ENCODE measurements at regions not wholly inside any gene's neighbourhood (a gene's known extent, or its start where the extent isn't known, plus 50 kb on each side); places are given as distances from the start of the nearest gene placed in this dataset.

GRCh38 chr7:21256310-21256877 is 171.5 kb upstream of the SP4 start:
- WGBS, 2 donors (ENCODE audit: low coverage in 1 of 2): 6 to 9% methylated on average over 3 of the region's 3 CpGs
- Histone ChIP-seq H3K36me3 (no peaks in the 10 kb centered on the region), H3K27ac (no peak overlapping the region), H3K4me3 (no peak overlapping the region), H3K9me3 (no peaks in the 10 kb centered on the region), H3K27me3 (peaks cover 74% of the 10 kb centered on the region), H3K4me1 (no peaks in the 10 kb centered on the region)
- TF ChIP-seq POLR2A (IDR thresholded peaks at IDR 0.05) (no peak), POLR2AphosphoS5 (IDR thresholded peaks at IDR 0.05) (no peak), CTCF (IDR thresholded peaks at IDR 0.05) (peak in 3 of 4 experiments; percentile 23 to 47 (median 33)), EP300 (IDR thresholded peaks at IDR 0.05) (no peak)
- ATAC-seq: no peak

- H3K27me3 ChIP-seq: peaks cover 42% of the 10 kb centered on the region
- ATAC-seq: no peak
- WGBS, 2 donors (ENCODE audit: low coverage in 1 of 2): 67 to 69% methylated on average over 1 of the region's 1 CpG
These were observed 166.9 kb upstream of the SP4 start for GRCh38 chr7:21260939-21261338.

GRCh38 chr7:21261627-21262594 is 166.0 kb upstream of the SP4 start:
- WGBS, 2 donors (ENCODE audit: low coverage in 1 of 2): 34% methylated on average over 9 of the region's 9 CpGs
- no peak for ATAC-seq
- H3K27me3 ChIP-seq: peaks cover 32% of the 10 kb centered on the region
- no peak for TF ChIP-seq POLR2A (IDR thresholded peaks at IDR 0.05)
- peak in 1 of 4 experiments; percentile 29 for TF ChIP-seq CTCF (IDR thresholded peaks at IDR 0.05)
- no peaks in the 10 kb centered on the region for H3K36me3 ChIP-seq
- no peaks in the 10 kb centered on the region for H3K9me3 ChIP-seq
- H3K27ac ChIP-seq: no peak overlapping the region
- H3K4me1 ChIP-seq: no peaks in the 10 kb centered on the region
- no peak overlapping the region for H3K4me3 ChIP-seq

More at GRCh38 chr7:21260939-21261338, 166.9 kb upstream of the SP4 start:
- H3K4me3 ChIP-seq: no peak overlapping the region
- H3K4me1 ChIP-seq: no peaks in the 10 kb centered on the region
- no peak overlapping the region for H3K27ac ChIP-seq
- H3K9me3 ChIP-seq: no peaks in the 10 kb centered on the region
- TF ChIP-seq EP300 (IDR thresholded peaks at IDR 0.05): no peak
- no peak for TF ChIP-seq POLR2AphosphoS5 (IDR thresholded peaks at IDR 0.05)
- TF ChIP-seq CTCF (IDR thresholded peaks at IDR 0.05): no peak
- no peak for TF ChIP-seq POLR2A (IDR thresholded peaks at IDR 0.05)
- H3K36me3 ChIP-seq: no peaks in the 10 kb centered on the region

GRCh38 chr7:21269021-21269420 is 158.9 kb upstream of the SP4 start:
- no peak for ATAC-seq
- no peaks in the 10 kb centered on the region for H3K4me1 ChIP-seq
- TF ChIP-seq POLR2AphosphoS5 (IDR thresholded peaks at IDR 0.05): no peak
- peaks cover 4% of the 10 kb centered on the region for H3K27me3 ChIP-seq
- no peaks in the 10 kb centered on the region for H3K9me3 ChIP-seq
- 80 to 92% methylated on average over 2 to 4 of the region's 4 CpGs for WGBS, 2 donors (ENCODE audit: low coverage in 1 of 2)
- H3K36me3 ChIP-seq: no peaks in the 10 kb centered on the region
- H3K4me3 ChIP-seq: no peak overlapping the region
- no peak overlapping the region for H3K27ac ChIP-seq

GRCh38 chr7:21276471-21277035 is 151.3 kb upstream of the SP4 start:
- no peaks in the 10 kb centered on the region for H3K27me3 ChIP-seq
- no peak for ATAC-seq
- H3K27ac ChIP-seq: no peak overlapping the region
- no peak overlapping the region for H3K4me3 ChIP-seq
- H3K9me3 ChIP-seq: no peaks in the 10 kb centered on the region
- WGBS, 2 donors (ENCODE audit: low coverage in 1 of 2): 50 to 77% methylated on average over 3 to 5 of the region's 5 CpGs
- no peaks in the 10 kb centered on the region for H3K36me3 ChIP-seq
- TF ChIP-seq EP300 (IDR thresholded peaks at IDR 0.05) (no peak), POLR2A (IDR thresholded peaks at IDR 0.05) (no peak), POLR2AphosphoS5 (IDR thresholded peaks at IDR 0.05) (no peak), CTCF (IDR thresholded peaks at IDR 0.05) (no peak)
- H3K4me1 ChIP-seq: no peaks in the 10 kb centered on the region

Data from gastroesophageal sphincter (tissue), 4 donors.